ENCODE measurements at regions not wholly inside any gene's neighbourhood (a gene's known extent, or its start where the extent isn't known, plus 50 kb on each side); places are given as distances from the start of the nearest gene placed in this dataset.

GRCh38 chr6:98287876-98288275 is 546.5 kb upstream of the POU3F2 start:
- Mint-ChIP-seq H3K27me3 (peaks cover 2% of the 10 kb centered on the region), H3K27ac (no peak overlapping the region), H3K9me3 (no peaks in the 10 kb centered on the region), H3K4me3 (no peak overlapping the region), H3K36me3 (no peaks in the 10 kb centered on the region), H3K4me1 (ENCODE audit: unreplicated experiment) (no peaks in the 10 kb centered on the region)
- no peak for TF ChIP-seq CTCF (conservative IDR thresholded peaks at IDR 0.05)
- DNase-seq (ENCODE audit: extremely low spot score, unreplicated experiment), result no peak

- H3K4me3 Mint-ChIP-seq, result no peak overlapping the region
Observed at GRCh38 chr6:98292810-98293209, 541.6 kb upstream of the POU3F2 start.

GRCh38 chr6:98295515-98296175 is 538.7 kb upstream of the POU3F2 start:
- no peak overlapping the region for H3K27ac Mint-ChIP-seq
- H3K9me3 Mint-ChIP-seq, result no peaks in the 10 kb centered on the region
- H3K4me1 Mint-ChIP-seq (ENCODE audit: unreplicated experiment), result peaks cover 5% of the 10 kb centered on the region
- H3K4me3 Mint-ChIP-seq, result no peak overlapping the region
- no peak for TF ChIP-seq CTCF (conservative IDR thresholded peaks at IDR 0.05)
- H3K27me3 Mint-ChIP-seq, result peaks cover 14% of the 10 kb centered on the region
- DNase-seq (ENCODE audit: extremely low spot score, unreplicated experiment), result no peak
- no peaks in the 10 kb centered on the region for H3K36me3 Mint-ChIP-seq

More at GRCh38 chr6:98292810-98293209, 541.6 kb upstream of the POU3F2 start:
- H3K27me3 Mint-ChIP-seq, result peaks cover 5% of the 10 kb centered on the region
- no peak overlapping the region for H3K27ac Mint-ChIP-seq
- H3K4me1 Mint-ChIP-seq (ENCODE audit: unreplicated experiment), result peaks cover 5% of the 10 kb centered on the region
- H3K36me3 Mint-ChIP-seq, result no peaks in the 10 kb centered on the region
- no peak for DNase-seq (ENCODE audit: extremely low spot score, unreplicated experiment)
- no peaks in the 10 kb centered on the region for H3K9me3 Mint-ChIP-seq
- TF ChIP-seq CTCF (conservative IDR thresholded peaks at IDR 0.05), result no peak

GRCh38 chr6:98308564-98308963 is 525.8 kb upstream of the POU3F2 start:
- TF ChIP-seq CTCF (conservative IDR thresholded peaks at IDR 0.05), result no peak
- H3K36me3 Mint-ChIP-seq, result no peaks in the 10 kb centered on the region
- H3K9me3 Mint-ChIP-seq, result no peaks in the 10 kb centered on the region
- no peak overlapping the region for H3K4me3 Mint-ChIP-seq
- H3K27me3 Mint-ChIP-seq, result no peaks in the 10 kb centered on the region
- no peaks in the 10 kb centered on the region for H3K4me1 Mint-ChIP-seq (ENCODE audit: unreplicated experiment)
- no peak overlapping the region for H3K27ac Mint-ChIP-seq
- DNase-seq (ENCODE audit: extremely low spot score, unreplicated experiment), result no peak

- Mint-ChIP-seq H3K9me3 (no peaks in the 10 kb centered on the region), H3K4me1 (ENCODE audit: unreplicated experiment) (no peaks in the 10 kb centered on the region), H3K27ac (no peak overlapping the region), H3K4me3 (no peak overlapping the region), H3K36me3 (no peaks in the 10 kb centered on the region), H3K27me3 (no peaks in the 10 kb centered on the region)
- no peak for TF ChIP-seq CTCF (conservative IDR thresholded peaks at IDR 0.05)
- no peak for DNase-seq (ENCODE audit: extremely low spot score, unreplicated experiment)
Observed at GRCh38 chr6:98310443-98310842, 523.9 kb upstream of the POU3F2 start.

Measured in type B pancreatic cell (in vitro differentiated cells).